HL-60 (cell line): ENCODE measurements at regions not wholly inside any gene's neighbourhood (a gene's known extent, or its start where the extent isn't known, plus 50 kb on each side); places are given as distances from the start of the nearest gene placed in this dataset.

Experiments used
- DNase-seq, 2 experiments: peaks; one replicate each; pipeline ENCODE4 v3.0.0-alpha.2; 2010 to 2020; ENCODE audit warnings: low read depth in 1 of 2, low spot score in 1 of 2
- H3K27ac ChIP-seq: fragments of 250-450 bp; sonication (Bioruptor Pico); replicated peaks from 2 replicates; pipeline ENCODE4 v1.5.1; 2020; ENCODE audit warnings: mild to moderate bottlenecking, moderate library complexity
- H3K27me3 ChIP-seq: fragments of 250-450 bp; sonication (Bioruptor Pico); 2 replicates; pipeline ENCODE4 v1.5.1; 2021; ENCODE audit warnings: mild to moderate bottlenecking, moderate library complexity; ENCODE audit not compliant: insufficient read depth, poor library complexity, severe bottlenecking
- H3K4me3 ChIP-seq: replicated peaks from 2 replicates; pipeline ENCODE4 v1.5.1; 2011; ENCODE audit warnings: mild to moderate bottlenecking, control low read depth, low read length; ENCODE audit not compliant: insufficient read depth
- GABPA ChIP-seq: IDR thresholded peaks from 2 replicates; pipeline ENCODE4 v1.6.1; 2012; ENCODE audit warnings: low read depth
- POLR2AphosphoS5 ChIP-seq: IDR thresholded peaks from 2 replicates; pipeline ENCODE4 v1.6.1; 2012; ENCODE audit warnings: low read depth
- SPI1 ChIP-seq: IDR thresholded peaks from 2 replicates; pipeline ENCODE4 v1.6.1; 2012; ENCODE audit warnings: low read depth, mild to moderate bottlenecking, borderline replicate concordance
- TF ChIP-seq, protein P1 (sequence below): IDR thresholded peaks from one replicate; pipeline ENCODE4 v1.5.1; 2011; ENCODE audit warnings: low read length, control low read depth, inconsistent platforms; ENCODE audit not compliant: insufficient read depth
- TF ChIP-seq, protein P2 (sequence below): IDR thresholded peaks from 2 replicates; pipeline ENCODE4 v1.6.1; 2012; ENCODE audit warnings: low read depth; ENCODE audit not compliant: insufficient replicate concordance

GRCh38 chrX:5242091-5242790 lies 986.4 kb downstream of the NLGN4X start:
- no peak for DNase-seq
- no peaks in the 10 kb centered on the region for H3K27me3 ChIP-seq
- TF ChIP-seq, protein P1, sequence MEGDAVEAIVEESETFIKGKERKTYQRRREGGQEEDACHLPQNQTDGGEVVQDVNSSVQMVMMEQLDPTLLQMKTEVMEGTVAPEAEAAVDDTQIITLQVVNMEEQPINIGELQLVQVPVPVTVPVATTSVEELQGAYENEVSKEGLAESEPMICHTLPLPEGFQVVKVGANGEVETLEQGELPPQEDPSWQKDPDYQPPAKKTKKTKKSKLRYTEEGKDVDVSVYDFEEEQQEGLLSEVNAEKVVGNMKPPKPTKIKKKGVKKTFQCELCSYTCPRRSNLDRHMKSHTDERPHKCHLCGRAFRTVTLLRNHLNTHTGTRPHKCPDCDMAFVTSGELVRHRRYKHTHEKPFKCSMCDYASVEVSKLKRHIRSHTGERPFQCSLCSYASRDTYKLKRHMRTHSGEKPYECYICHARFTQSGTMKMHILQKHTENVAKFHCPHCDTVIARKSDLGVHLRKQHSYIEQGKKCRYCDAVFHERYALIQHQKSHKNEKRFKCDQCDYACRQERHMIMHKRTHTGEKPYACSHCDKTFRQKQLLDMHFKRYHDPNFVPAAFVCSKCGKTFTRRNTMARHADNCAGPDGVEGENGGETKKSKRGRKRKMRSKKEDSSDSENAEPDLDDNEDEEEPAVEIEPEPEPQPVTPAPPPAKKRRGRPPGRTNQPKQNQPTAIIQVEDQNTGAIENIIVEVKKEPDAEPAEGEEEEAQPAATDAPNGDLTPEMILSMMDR, result no peak
- no peak for TF ChIP-seq SPI1
- TF ChIP-seq, protein P2, sequence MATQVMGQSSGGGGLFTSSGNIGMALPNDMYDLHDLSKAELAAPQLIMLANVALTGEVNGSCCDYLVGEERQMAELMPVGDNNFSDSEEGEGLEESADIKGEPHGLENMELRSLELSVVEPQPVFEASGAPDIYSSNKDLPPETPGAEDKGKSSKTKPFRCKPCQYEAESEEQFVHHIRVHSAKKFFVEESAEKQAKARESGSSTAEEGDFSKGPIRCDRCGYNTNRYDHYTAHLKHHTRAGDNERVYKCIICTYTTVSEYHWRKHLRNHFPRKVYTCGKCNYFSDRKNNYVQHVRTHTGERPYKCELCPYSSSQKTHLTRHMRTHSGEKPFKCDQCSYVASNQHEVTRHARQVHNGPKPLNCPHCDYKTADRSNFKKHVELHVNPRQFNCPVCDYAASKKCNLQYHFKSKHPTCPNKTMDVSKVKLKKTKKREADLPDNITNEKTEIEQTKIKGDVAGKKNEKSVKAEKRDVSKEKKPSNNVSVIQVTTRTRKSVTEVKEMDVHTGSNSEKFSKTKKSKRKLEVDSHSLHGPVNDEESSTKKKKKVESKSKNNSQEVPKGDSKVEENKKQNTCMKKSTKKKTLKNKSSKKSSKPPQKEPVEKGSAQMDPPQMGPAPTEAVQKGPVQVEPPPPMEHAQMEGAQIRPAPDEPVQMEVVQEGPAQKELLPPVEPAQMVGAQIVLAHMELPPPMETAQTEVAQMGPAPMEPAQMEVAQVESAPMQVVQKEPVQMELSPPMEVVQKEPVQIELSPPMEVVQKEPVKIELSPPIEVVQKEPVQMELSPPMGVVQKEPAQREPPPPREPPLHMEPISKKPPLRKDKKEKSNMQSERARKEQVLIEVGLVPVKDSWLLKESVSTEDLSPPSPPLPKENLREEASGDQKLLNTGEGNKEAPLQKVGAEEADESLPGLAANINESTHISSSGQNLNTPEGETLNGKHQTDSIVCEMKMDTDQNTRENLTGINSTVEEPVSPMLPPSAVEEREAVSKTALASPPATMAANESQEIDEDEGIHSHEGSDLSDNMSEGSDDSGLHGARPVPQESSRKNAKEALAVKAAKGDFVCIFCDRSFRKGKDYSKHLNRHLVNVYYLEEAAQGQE, result no peak
- no peak for TF ChIP-seq GABPA
- TF ChIP-seq POLR2AphosphoS5, result no peak
- H3K4me3 ChIP-seq, result no peak overlapping the region
- H3K27ac ChIP-seq, result no peak overlapping the region

DNA sequence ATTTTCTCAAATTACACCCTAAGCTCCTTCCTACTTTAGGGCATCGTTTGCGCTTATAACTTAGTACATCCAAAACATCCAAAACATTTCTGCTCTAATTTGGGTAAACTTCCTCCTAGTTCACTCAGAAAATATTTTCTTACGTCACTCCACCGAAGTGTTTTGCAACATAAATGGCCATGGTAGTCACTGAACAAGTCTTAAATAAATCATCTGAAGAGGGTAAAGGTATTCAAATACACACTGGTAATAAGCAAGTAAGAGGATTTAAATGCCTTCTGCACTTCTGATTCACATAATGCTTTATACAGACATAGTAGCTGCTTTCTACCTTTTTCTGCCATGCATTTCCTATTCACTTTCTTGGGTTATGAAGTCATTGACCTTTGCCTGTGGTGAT lies 991.9 kb downstream of the NLGN4X start:
- no peak overlapping the region for H3K27ac ChIP-seq
- no peaks in the 10 kb centered on the region for H3K27me3 ChIP-seq
- no peak for TF ChIP-seq GABPA
- TF ChIP-seq, protein P2, result no peak
- TF ChIP-seq, protein P1, result no peak
- TF ChIP-seq SPI1, result no peak
- no peak for TF ChIP-seq POLR2AphosphoS5
- no peak overlapping the region for H3K4me3 ChIP-seq
- peak in 1 of 2 experiments; percentile 6 for DNase-seq

GRCh38 chrX:5236096-5236495 lies 992.6 kb downstream of the NLGN4X start:
- no peak overlapping the region for H3K4me3 ChIP-seq
- H3K27me3 ChIP-seq, result no peaks in the 10 kb centered on the region
- TF ChIP-seq, protein P2, result no peak
- TF ChIP-seq, protein P1, result no peak
- no peak for TF ChIP-seq SPI1
- no peak overlapping the region for H3K27ac ChIP-seq
- DNase-seq, result peak in 1 of 2 experiments; percentile 7
